Activated CD8-positive, alpha-beta memory T cell treated with anti-CD3 and anti-CD28 coated beads for 24 hours (primary cell): ENCODE measurements at regions not wholly inside any gene's neighbourhood (a gene's known extent, or its start where the extent isn't known, plus 50 kb on each side); places are given as distances from the start of the nearest gene placed in this dataset.

Source experiments
- DNase-seq: peaks from one replicate; pipeline ENCODE4 v3.0.0-alpha.2; 2020

DNA sequence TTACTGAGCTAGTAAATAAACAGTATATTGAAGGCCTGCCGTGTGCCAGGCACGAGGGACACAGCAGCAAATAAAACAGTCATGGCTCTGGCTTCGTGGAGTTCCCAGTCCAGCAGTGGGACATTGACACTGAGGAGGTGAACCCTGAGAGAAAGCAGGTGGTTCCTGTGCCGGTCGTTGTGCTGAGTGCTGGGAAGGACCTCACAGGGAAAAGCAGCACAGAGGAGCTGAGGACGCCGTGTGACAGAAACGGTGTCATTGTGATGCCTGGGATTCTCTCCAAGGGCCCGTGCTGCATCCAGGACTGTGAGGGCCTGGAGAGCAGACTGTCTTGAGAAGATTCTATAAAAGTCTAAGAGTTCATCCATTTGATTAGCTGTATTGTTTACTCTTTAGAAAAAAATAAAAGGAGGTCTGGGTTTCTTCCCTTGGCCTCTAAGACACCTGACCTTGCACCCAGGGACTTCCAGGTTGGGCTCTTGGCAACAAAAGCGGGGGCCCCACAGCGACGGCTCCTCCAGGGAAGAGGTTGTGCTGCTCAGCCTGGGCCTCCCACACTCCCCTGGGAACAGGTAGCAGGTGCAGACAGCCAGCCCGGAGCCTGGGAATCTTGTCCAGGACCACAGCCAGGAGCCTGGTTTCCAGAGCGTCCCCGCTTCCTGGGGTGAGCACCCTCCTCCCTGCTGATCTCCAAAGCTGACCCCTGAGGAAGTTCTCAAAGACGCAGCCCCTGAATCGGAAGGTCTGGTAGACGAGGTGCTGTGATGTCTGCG, 251.2 kb upstream of the PMEPA1 start:
- no peak for DNase-seq

DNA sequence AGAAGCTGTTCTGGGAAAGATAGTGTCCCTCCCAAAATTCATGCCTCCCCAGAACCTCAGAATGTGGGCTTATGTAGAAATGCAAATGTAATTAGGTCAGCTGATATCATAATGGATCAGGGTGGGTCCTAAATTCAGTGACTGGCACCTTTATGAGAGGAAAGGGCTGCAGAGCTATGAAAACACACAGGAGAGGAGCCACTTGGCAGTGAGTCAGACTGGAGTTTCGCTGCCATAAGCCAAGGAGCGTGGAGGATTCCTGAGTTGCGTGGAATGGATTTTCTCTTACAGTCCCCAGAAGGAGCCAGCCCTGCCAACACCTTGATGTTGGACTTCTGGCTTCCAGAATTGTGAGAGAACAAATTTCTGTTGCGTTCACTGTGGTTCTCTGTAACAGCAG, 249.8 kb upstream of the PMEPA1 start:
- DNase-seq: no peak

DNA sequence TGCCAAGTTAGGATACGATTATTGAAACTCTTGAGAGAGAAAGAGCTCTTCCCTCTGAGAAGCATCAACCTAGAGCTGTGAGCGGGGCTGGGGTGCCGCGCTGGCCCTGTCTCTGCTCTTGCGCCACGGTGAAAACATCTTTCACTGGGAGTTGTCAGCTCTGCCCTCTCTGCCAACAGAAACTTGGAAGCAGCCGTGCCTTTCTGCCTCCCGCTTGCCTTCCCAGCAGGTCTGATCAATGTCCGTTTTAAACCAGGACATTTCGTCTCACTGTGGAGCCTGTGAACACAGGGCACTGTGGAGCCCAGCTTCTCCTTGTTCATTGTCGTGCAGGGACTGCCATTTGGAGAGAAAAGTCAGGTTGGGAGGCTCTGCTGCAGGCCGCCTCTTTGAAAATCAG, 249.2 kb upstream of the PMEPA1 start:
- DNase-seq: no peak

DNA sequence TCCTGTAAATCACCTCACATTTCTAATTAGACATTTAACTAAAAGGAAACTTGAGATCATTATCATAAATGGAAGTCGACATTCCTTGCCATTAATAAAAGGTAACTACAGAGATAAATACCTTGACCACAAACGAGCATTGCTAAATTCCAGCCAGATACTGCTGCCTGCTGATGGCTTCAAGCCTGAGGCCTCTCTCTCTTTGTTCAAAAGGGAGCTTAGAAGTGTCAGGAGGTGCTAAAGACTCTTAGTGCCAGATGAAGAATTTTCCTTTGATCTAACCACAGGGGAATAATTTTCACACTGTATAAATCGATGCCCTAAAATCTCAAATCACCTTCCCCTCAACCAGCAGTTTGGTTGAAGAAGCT, 248.2 kb upstream of the PMEPA1 start:
- DNase-seq: no peak

DNA sequence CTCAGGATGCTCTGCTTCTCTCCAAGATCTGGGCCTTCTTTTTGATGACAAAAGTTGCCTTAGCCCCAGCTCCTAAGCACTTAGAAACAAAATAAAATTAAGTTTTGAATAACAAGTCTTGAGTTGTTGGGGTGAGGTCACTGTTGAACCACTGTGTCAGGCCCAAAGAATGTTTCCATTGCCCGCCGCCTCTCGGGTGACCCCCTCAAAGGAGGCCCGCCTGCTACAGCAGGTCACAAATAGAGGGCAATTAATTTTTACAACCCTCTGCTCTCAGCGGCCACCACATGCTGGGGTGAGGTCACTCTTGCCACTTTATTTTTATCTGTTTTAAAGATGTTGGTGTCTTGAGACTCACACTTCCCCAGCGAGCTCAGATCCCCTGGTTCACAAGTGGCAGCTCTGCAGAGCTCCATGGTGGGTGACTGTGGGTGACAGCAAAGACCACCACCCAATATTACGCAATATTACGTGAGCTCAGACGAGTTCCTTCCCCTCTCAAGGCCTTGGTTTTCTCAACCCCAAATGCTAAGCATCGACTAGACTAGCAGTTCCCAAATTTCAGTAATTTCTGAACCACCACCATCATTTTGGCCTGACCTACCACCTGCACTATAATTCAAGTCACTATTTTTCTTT, 247.7 kb upstream of the PMEPA1 start:
- DNase-seq: no peak

DNA sequence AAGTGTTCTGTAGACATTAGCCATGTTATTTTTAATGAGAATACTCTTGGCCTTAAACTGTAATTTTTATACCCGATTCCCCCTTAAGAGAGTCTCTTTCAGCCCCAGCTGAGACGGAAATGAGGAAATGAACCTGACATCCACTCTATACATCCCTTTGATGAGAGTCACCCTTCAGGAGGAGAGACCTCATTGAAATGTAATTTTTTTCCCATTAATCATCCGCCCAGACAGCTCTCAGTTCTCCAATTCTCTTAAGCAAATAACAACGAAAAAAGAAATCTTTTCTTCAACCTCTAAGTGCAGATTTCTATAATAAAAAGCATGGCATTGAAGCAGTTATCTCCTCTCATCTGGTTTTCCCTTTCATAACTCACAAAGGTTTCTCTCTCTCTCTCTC, 243.8 kb upstream of the PMEPA1 start:
- no peak for DNase-seq

DNA sequence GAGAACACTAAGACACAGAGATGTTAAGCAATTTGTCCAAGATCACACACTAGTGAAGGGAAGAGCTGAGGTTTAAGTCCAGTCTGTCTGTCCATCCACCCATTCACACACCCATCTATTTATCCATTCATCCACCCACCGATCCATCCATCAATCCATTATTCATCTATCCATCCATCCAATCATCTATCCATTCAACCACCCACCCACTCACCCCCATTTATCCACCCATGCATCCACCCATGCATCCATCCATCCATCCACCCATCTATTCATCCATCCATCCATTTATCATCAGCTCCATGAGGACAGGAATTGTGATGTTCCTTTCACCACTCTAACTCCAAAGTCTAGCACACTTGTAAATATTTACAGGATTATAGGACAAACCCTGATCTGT, 242.3 kb upstream of the PMEPA1 start:
- DNase-seq: no peak

DNA sequence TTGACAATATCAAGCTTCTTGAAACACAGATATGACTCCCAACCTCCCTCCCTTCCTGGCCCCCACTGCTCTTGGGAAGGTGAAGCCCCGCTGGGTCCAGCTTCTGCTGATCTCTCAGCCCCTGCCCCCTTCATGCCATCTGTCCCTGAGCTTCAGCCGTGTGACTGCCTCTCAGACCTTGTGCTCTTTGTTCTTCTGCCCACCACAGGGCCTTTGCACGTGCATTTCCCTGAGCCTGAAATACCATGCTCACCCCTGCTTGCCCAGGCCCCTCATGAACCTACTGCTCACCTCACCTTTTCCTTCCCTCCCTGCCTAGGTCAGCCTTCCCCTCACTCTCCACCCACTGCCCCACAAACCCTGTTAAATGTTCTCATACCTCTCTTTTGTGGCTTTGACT, 241.7 kb upstream of the PMEPA1 start:
- DNase-seq: no peak

DNA sequence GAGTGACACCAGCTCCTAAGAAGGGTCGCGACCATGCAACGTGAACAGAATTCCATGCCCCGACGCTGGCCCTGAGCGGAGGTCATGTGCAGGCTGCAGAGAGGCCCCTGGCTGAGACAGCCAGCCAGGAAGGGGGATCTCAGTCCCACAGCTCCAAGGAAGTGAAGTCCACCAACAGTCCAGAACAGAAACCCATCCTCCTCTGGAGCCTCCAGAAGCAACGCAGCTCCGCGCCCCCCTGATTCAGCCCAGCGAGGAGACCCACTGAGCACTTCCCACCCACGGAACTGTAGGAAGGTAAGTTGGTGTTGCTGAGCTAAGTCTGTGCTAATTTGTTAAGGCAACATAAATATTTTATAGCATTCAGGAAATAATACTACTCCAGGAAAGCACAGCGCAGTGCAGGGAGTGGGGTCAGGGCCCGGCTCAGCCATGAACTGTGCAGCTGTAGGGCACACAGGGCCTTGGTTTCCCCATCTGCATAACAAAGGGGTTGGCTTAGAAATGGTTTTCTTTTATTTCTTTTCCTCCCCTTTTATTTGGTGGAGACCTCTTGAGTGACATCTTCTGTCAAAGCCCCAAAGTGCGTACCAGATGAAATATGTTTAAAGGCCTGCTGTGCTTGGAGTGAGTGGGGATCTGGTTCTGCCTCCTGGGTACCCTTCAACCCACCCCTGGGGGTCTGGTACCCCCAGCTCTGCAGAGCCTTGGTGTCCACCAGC, 241.1 kb upstream of the PMEPA1 start:
- DNase-seq: no peak

DNA sequence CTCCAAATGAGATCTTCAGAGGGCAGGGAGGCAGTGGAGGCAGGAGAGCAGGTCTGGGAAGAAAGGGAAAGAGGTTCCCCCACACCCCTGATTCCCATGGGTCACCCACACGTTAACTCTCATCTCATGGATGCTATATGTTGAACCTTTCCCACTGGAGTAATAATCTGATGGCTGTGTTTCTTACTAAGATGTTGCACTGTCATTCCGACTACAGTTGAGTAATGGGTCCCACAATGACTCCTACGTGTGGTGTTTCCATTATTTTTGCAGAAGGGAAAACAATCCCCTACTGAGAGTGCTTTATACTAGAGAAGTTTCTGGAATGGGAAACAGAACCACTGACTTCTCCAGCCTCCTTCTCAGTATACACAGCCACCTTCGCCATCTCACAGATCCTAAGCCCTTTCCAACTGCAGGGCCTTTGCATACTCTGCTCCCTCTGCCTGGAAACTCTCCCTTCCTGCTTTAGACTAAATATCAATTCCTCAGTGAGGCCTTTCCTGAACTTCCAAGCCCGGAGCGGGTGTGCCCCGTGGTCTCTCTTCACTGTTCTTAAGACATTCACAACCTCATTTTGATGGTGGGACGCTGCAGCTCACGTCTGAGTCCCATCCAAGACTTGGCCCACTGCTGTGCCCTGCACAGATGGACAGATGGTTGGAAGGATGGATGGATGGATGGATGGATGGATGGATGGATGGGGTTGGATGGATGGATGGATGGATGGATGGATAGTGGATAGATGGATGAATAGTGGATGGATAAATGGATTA, 238.6 kb upstream of the PMEPA1 start:
- no peak for DNase-seq

DNA sequence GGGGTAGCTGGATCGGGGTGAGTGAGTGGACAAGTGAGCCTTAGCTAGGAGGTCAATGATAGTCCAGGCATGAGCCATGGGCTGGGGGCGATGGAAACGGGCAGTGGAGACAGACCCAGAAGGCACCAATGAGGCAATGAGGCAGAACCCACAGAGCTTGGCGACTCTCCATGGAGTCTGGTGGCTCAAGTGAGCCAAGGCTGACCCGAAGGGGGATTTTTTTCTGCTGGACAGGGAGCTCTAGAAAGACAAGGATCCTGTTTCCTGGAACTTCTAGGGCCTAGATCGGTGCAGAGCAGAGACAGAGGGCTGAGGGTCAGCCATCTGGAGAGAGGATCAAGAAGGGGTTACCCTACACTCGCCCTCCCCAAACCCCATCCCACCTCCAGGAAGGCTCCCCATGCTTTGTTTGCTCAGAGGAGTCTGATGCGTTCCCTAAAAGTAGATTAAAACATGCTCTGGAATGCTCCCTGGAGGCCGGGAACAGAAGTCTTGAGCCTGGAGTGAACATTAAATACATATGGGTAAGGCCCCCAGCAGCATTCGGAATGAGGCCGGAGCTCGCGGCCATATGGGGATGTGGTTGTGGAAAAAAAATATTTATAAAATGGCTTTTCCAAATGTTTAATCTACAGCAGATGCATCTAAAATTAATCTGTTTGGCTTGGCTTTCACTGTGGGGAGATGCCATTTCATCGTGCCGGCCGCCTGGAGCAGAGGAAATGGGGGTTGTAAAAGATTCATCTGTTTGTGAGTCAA, 237.8 kb upstream of the PMEPA1 start:
- DNase-seq: no peak

DNA sequence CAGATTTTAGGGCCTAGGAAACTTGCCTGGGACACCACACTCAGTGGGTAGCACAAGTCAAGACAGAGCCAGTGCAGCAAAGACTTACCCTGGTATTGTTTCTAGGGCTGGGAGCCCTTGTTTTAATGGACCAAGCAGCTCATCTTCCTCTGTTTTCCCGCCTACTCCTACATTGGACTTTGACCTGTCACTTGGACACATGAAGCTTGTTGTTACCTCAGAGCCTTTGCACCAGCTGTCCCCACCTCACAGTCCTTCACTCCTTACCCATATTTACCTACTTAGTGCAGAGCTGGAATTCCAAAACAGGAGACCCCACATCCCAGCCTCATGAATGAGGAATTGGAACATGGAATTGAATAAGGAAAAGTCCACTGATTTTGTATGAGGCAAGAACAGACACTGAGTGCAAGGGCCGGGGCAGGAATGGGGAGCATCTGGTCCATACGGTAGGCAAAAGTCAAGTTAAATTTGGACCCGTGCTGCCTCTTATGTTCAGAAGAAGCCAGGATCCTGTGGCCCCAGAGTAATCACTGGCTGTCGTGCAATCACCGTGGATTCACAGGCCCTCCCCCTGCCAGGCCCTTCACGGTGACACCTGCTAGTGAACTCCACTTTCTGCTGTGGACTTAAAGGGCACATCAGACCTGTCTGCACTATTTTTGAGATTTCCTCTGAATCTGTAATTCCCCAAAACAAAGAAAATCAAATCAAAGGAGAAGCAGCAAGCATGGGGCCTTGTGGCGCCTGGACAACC, 236.9 kb upstream of the PMEPA1 start:
- no peak for DNase-seq

DNA sequence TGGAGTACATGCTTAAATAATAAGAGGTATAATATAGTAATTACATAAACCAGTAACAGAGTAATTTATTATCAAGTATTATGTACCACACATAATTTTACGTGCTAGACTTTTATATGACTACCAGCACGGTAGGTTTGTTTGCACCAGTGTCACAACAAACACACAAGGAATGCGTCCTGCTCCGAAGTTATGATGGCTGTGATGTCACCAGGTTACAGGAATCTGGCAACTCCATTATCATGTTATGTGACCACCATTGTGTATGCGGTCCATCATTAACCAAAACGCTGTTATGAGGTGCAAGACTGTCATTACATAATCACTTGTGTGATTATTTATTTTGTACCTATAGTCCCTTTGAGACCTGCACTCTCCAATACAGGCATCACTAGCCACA, 235.2 kb upstream of the PMEPA1 start:
- DNase-seq: no peak

DNA sequence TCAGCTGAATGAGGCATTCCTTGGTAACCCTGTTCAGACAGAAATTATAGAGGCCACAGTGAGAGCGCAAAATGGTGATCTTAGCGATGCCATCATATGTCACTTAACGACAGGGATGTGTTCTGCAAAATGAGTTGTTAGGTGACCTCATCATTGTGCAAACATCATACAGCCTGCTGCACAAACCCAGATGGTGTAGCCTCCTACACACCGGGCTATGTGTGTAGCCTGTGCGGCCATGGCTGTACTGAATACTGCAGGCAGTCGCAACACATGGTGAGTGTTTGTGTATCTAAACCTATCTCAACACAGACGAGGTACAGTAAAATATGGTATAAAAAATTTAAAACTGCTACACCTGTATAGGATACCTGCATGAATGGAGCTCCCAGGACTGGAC, 234.1 kb upstream of the PMEPA1 start:
- no peak for DNase-seq

DNA sequence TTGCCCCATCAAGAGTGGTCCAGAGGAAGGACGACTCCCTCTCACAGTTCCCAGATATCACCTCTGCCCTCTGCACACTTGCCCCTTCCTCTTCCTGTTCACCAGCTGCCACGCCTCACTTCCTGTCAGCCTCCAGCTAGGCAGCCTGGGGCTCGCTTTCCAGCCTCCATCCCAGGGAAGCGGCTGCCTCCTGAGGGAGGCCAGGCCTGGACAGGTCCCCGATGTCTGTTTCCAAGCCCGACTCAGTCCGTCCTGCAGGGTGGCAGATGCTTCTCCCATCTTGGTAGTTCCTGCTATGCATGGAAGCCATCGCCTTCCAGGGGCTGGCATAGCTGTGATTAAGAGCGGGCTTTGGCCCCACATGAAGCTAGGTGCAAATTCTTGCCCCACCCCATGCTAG, 233.5 kb upstream of the PMEPA1 start:
- DNase-seq: no peak

DNA sequence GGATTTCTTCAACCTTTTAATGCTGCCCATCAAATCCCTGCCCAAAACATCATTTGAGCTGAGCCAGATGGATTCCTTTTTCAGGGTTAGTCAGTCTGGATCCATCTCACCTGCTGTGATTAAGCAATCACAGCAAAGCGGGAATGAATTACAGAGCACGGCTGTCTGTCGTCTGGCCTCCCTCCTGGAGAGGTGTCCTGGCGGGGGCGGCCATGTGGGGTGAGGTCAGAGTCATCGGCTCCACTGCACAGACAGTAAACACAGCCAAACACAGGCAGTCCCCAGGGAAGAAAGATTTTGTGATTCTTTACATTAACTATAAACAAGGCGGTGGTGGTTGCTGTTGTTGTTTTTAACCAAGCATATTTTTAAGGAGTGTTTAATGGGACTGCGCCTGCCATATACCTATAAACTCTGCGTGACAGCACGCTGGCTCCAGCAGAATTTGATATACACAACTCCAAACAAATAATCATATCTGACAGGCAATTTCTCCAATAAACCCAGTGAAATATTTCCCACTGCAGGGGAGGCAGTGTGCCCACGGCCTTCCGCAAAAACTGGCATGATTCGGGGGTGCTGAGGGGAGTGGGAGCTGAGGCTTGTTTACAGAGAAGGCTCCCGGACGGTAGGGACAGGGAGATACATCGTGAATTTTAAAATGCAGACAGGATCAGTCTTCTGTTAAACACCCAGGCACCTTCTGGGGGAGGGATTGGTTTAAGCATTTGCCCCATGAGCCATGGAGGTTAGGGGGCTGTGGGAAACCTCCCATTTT, 232.0 kb upstream of the PMEPA1 start:
- DNase-seq: no peak

DNA sequence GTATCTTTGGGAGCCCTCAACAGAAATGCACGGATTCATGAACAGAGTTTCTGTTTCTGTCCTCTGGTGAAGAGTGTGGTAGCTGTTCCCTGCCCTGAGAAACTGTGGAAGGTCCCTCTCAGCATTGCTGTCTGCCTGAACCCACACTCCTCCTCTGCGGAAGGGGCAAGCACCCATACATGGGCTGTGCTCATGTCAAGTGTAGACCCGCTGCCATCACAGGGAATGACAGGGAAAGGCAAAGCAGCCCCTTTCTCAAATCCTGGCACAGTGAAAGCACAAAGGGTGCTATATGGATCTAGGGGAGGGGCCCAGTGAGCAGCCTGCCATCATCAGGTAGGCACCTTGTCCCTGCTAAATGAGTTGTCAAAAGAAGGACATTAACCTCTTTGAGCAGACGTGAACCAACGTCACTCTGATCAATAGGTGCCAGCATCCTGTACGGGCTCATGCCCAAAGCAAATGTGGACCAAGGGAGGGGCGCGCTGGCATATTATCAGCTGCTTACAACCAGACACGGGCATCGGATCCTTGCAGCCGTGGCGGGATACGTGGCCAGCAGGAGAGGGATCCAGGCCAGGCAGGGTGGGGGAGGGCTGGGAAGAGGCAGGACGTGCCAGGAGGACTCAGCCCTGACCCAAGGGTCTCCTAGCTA, 231.2 kb upstream of the PMEPA1 start:
- DNase-seq: no peak

DNA sequence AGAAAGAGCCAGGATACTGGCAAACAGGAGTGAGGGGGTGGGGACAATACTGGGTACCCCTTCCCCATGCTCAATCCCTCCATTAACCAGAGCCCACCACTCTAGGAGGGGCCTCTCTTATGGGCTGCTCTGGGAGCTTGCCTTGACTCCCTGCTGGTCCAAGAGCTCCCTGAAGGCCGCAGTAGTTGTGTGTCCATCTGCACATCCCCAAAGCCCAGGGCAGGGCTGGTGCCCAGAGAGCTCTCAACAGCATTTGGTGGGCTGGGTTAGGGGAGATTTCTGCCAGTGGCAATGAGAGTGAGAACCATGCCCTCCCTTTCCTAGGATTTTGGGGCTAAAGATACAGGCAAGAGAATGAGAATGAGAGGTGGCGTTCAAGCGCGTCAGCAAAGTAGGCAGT, 230.6 kb upstream of the PMEPA1 start:
- DNase-seq: no peak

DNA sequence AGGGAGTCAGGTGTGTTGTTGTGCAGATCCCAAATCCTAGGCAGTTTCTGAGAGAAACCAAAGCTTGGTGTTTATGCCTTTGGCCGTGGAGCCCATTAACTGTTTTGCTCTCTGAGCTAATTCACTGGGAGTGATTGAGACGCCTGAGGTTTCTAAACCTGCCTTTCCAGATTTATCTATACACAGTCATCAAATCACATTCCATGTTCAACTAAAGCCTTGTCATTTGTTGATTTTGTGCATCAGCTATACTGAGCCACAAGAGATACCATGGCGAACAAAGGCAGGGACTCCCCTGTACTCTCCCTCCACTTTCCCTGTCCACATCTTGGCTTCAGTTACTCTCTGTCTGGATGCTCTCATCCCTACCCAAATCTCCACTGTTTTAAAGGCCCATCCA, 229.7 kb upstream of the PMEPA1 start:
- DNase-seq: no peak
